Activated CD8-positive, alpha-beta memory T cell treated with anti-CD3 and anti-CD28 coated beads for 1 hour (primary cell): ENCODE measurements at regions not wholly inside any gene's neighbourhood (a gene's known extent, or its start where the extent isn't known, plus 50 kb on each side); places are given as distances from the start of the nearest gene placed in this dataset.
"Not testable (repeated sequence)": the region's sequence is repeated elsewhere in the genome, so short reads cannot be mapped to it uniquely, and the experiment has no call there.

ENCODE experiments used
- DNase-seq, 2 donors: peaks; one replicate each; pipeline ENCODE4 v3.0.0-alpha.2; 2020; ENCODE audit warnings: low read depth in 1 of 2; ENCODE audit errors: extremely low read depth in 1 of 2

DNA sequence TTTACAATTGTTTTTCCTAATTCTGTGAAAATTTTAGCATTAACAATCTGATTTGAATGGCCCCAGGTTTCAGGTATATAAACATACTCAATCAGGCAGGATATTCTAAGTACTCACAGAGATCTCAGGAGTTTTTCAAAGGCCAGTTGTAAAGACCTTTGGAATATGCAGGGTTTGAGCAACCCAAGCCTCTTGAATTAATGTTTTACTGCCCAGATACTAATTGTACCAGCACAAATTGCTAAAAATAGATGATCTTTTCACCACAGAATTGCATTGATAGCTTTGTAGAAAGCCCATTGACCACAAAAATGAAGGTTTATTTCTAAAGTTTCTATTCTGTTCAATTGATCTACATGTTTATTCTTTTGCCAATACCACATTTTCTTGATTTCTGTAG lies 186.5 kb downstream of the OSTF1 start:
- DNase-seq, result no peak

DNA sequence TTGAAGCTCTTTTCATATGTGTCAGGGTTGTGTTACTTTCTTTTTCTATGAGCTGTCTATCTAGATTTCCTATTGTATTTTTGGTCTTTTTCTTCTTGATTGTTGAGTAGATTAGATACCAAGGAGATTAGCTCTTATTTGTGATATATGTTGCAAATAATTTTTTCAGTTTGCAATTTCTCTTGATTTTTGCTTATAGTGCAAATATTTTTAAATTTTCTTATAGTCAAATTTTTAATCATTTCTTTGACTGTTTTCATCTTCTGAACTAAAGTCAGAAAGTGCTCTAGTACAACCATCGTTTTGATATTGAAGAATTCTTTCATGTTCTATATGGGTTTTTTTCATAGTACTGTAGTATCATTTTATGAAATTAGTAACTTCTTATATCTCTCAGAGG lies 193.7 kb downstream of the OSTF1 start:
- no peak for DNase-seq

DNA sequence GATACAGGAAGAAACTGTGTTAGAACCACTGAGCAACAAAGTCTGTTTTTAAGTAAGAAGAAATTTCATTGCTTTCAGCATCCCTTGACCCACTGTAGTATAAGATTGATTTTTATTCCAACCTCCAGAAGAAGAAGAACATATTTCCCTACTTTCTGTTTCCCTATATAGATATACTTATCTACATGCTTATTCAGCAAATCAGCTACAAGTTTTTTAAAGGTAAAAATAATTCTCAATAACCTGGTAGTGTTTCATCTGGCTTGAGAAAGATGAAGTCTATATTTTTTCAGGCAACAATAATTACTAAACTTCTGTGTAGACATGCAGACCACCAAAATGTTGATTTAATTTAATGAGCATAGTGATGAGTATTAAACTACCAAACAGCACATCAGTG lies 201.0 kb downstream of the OSTF1 start:
- DNase-seq, result no peak

DNA sequence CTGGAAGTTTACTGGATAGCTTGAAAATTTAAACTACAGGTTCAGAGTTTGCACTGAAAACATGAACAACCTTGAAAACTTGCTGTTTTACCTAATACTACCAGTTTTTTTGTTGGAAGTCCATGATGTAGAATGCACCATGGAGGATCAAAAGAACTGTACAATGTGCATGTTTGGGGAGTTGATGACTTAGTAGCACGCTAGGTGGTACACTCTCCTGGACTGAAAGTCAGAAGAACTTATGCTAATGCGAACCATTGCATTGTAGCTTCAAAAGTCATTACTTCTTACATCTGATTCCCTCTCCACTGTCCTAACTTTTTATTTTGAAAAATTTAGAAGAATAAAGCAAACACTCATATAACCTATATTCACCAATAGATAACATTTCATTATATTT lies 211.0 kb downstream of the OSTF1 start:
- no peak for DNase-seq

DNA sequence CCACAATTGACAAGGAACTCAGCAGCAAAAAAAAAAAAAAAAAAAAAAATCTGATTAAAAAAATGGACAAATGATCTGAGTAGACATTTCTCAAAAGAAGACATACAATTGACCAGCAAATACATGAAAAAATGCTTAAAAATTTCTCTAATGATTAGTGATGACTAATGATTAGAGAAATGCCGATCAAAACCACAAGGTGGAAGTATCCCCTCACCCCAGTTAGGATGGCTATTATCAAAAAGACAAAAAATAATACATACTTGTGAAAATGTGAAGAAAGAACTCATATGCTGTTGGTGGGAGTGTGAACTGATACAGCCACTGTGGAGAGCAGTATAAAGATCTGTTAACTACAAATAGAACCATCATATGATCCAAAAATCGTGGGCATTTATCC lies 245.3 kb downstream of the OSTF1 start:
- DNase-seq, result no peak

DNA sequence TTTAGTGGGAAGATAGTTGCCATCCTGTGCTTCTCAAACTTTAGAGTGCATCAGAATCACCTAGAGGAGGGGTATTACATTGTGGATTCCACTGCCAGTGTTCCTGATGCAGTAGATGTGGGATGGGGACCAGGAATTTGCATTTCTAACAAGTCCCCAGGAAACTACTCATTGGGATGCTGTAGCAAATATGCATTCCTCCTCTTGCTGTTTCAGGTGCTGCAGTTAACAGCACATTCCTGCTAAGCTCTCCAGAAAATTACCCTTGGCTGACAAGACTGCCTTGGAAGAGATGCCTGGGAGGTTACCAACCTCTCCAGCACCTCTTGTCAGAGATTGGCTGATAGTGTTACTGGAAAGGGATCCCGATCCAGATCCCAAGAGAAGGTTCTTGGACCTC lies 270.5 kb downstream of the OSTF1 start:
- no peak for DNase-seq

DNA sequence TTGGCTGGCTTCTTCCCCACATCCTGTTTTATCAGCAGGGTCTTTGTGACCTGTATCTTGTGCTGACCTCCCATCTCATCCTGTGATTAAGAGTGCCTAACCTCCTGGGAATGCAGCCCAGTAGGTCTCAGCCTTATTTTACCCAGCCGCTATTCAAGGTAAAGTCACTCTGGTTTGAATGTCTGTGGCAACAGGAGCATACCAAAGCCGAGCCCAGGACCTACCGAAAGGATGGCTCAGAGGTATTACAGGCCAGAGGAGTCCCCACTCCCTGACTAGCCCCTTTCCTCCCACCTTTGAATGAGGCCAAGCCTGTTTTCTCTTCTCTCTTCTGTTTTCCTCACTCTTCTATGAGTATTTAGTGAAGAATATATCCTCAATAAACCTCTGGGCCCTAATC lies 271.3 kb downstream of the OSTF1 start:
- no peak for DNase-seq

DNA sequence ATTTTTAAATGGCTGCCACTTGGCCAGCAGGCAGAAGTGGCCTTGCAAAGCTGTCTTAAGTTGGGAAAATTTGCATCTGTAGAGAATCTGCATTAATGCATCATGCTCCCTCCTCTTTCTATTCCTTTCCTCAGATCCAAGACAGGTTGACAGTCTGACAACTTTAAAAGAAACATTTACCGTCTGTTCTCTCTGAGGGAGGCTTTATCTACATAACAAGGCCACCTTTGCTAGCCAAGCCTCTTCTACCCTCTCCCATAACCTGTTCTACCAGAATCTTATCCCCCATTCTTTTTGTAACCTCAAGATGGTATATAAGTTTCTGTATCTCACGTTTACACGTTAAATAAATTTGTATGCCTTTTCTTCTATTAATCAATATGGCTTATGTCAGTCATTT lies 271.9 kb downstream of the OSTF1 start:
- no peak for DNase-seq

DNA sequence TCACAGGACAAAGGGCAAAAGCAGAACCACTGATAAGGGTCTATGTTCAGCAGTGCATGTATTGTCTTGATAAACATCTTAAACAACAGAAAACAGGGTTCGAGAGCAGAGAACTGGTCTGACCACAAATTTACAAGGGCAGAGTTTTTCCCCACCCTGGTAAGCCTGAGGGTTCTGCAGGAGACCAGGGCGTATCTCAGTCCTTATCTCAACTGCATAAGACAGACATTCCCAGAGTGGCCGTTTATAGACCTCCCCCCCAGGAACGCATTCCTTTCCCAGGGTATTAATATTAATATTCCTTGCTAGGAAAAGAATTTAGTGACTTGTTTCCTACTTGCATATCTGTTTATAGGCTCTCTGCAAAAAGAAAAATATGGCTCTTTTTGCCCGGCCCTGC lies 274.1 kb downstream of the OSTF1 start:
- DNase-seq, result not testable (repeated sequence)

DNA sequence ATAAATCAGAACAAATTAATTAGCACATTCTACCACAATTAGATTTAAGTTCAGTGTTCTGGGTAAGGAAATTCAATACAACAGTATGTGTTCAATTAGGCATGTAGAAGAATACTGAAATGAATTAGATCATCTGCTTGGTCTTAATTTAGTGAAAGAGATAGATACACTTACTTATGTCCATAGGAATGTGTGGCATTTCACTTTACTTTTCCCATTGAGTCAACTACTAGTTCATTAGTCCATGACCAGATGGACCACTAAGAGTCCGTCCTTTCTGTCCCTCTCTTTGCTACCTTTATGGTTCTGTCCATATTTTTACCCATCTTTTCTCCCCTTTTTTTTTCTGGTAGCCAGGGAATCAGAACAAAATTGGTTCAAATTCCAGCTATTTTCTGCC lies 276.9 kb downstream of the OSTF1 start:
- DNase-seq, result no peak

DNA sequence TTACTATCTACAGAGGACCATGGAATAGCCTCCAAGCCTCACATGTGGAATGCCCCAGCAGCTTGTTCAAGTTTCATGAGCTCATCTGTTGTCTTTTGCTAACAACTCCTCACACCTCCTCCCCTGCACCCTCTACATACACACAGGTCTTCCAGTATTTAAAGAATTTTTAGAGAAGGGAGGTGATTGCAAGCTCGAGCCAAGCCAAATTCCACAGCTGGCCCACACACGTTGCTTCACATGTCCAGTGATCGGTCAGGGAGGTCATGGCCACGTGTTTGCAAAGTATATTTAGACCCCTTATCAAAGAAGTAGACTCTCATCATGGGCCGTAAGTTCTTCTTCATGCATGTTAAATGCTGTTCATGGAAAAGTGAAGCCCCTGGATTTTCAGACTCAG lies 281.7 kb downstream of the OSTF1 start:
- DNase-seq, result no peak

DNA sequence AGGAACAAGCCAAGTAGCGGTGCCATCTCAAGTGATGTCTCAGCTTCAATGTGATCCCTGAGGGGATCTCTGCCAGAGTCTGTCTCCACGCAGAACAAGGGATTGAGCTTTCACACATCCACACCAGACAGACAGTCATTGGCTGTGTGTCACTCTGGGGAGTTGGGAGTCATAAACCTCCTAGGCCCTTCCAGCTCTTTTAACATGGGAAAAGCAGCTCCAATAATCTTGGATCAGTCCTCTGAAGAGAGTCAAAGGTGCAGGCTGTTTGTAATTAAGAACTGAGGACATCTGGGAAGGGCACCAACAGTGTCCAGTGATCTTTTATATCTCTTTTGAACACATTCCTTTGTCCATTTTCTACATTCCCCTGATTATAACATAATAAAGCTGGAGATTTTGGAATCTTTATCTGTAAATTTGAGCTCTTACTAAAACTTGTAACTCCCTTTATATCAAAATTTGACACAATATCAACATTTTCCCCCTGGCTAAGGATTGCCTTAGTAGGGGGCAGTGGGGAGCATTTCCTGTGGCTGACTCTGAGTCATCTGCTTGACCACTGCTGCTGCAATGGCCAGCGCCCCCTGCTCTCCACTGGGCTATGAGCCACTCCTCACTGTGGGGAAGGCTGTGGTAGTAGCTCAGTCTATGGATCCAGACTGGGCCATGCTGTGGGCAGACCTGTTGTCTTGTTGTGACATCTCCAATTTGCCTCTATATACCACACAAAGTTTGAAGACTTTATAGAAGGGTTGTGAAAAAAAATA lies 284.4 kb downstream of the OSTF1 start:
- no peak for DNase-seq

DNA sequence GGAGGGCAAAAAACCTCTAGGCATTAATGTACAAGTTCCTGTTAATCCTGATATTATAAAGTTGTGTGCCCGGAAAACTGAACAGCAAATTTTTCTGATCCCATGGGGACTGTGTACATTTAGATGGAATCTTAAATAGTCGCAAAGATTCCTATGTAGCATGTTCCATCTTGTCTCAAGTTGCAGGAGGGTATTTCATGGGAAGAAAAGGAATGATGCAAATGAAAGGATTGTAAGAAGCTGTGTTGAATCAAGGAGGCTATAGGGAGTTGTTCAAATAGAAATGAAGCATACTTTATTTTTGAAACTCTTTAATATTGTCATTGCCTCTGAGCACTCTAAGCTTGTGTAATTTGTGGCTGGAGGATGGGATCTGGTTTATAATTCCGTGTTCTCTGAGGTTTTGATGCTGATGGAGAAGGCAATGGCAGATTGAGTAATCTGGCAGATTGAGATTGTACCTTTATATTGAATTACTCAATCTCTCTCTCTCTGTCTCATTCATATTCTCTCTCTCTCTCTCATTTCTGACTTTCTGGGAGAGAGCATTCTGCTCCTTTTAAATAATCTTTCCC lies 288.5 kb downstream of the OSTF1 start:
- no peak for DNase-seq

DNA sequence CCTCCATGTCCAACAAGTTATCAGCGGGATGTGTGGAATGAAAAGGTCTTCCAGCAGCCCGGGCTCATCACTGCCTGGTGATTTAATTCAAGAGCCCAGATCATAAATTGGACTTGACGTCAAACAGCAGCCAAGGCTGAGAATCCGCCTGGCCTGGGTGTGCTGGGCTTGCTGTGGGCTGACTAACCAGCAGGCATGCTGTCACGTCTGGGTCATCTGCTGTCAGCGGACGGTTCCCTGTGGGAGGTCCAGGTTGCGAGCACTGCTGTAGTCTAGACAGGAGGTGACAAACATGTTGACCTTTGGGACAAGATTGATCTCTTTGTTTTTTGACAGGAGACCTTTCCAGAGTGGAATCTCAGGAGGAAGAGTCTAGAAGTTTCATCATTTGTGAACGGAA lies 289.7 kb downstream of the OSTF1 start:
- DNase-seq, result no peak

DNA sequence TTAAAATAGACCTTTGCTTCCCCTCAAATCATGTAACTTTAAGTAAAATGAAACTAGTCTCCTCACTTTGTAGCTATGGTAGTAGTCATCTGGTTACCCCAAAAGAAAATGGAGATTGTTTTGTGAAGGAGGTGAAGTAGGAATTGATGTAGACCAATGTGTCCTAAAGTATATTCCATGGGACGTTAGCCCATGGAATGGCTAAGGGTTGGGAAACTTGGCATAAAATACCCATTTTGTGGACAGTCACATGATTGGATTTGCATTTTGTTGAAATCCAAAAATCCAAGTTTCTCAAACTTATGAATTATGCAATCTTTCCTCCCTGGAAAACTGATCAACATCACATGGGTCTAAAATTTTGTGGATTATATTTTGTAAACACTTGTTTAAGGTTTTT lies 290.6 kb downstream of the OSTF1 start:
- no peak for DNase-seq

DNA sequence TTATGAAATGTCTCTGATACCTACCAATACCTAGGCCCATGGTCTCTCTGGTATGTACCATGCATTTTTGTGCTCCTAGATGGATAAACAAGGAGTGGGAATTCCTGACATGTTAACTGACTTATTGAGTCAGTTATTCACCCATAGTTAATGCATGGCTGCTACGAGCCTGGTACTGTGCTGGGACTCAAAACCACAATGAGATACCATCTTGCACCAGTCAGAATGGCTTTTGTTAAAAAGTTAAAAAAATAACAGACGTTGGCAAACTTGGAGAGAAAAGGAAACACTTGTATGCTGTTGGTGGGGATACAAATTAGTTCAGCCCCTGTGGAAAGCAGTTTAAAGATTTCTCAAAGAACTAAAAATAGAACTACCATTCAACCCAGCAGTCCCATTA lies 293.8 kb downstream of the OSTF1 start:
- no peak for DNase-seq

DNA sequence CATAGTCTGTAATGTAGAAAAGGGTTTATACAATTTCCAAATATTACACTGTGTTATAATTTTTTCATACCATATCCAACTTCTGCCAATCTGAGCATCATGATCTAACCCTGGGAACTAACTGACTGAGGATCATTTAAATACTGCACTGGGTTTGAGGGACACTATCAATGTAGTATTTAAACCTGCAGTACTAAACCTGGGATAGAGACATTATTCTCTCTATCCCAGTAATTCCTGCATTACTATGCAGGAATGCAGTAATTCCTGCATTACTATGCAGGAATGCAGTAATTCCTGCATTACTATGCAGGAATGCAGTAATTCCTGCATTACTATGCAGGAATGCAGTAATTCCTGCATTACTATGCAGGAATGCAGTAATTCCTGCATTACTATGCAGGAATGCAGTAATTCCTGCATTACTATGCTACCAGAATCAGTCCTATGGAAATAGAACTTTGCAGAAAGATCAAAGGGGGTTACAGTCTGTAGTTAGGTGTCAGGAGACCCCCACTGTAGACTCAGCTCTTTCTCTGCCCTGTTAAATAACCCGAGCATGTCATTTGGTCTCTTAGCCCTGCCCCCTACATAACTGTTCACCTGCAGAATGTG lies 295.2 kb downstream of the OSTF1 start:
- DNase-seq, result not testable (repeated sequence)

DNA sequence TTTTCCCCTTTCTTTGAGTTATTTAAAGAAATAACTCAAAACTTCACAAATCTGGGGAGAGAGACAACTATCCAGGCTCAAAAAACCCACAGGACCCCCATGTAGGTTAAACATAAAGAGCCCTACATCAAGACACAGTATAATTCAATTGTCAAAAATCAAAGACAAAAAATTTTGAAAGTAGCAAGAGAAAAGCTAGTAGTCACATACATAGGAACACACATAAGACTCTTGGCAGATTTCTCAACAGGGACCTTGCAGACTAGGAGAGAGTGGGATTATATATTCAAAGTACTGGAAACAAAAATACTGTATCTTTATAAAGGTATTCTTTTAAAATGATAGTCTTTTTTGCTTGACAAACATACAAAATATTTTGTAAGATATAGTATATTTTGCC lies 296.9 kb downstream of the OSTF1 start:
- no peak for DNase-seq

DNA sequence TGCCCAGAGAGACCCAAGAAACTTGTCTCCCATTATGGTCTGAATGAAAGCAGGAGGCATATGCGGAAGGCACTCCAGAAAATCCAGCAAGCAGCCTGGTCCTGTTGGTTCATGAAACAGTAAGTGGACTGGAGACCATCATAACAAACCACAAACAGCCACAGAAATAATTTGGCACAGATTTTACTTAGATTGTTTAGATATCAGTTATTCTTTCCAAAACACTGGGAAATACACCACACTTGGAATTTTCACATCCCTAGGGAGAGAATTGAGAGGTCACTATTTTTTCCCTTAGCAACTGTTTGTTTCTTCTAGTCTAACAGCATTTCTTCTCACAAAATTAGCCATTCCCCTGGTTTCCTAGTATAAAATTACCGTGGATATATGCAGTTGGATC lies 300.8 kb downstream of the OSTF1 start:
- DNase-seq, result no peak

DNA sequence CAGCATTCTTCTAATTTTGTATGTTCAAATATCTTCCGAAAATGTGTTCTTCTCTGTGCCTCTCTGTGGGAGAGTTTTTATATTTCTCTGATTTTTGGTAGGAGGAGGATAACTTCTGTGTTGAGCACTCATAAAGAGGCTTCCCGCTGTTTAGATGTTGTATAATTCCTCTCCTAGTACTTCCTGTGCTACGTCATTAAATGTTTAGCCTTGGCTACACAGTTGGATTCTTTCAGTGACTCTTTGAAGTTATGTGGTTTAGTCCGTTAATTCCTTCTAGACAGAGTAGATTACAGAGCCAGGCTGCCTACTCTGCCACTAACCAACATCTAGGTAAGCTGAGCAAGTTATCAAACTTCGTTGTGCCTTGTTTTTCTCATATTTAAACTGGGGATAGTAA lies 302.6 kb downstream of the OSTF1 start:
- no peak for DNase-seq

DNA sequence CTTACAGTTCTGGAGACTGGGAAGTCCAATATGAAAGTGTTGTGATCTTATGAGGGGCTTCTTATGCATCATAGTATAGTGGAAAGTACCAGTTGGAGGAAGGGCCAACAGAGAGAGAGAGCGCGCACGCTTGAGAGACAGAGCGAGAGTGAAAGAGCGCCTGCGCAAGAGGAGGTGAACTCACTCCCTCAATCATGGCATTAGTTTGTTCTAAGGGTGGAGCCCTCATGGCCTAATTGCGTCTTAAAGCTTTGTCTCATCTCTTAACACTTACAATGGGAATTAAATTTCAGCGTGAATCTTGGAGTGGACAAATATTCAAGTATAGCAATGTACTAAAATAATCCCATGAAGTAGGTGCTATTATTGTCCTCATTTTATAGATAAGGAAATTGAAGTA lies 303.2 kb downstream of the OSTF1 start:
- DNase-seq, result no peak

DNA sequence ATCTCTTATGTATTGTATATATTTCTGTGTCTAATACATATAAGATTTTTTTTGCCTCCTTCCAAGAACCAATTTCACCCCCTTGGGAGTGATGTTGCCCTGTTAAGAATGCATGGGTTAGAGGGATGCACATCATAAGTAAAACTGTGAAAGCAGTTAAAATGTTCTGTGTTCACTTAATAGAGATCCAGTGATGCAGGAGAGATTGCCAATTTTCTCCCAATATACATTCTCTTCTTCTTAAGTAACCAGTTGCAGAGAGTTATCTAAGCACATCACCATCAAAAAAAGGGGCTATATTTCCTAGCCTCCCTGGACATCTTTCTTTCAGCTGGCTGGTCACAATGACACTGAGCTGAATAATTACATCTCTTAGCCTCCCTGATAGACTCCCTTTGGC lies 307.0 kb downstream of the OSTF1 start:
- DNase-seq, result no peak

DNA sequence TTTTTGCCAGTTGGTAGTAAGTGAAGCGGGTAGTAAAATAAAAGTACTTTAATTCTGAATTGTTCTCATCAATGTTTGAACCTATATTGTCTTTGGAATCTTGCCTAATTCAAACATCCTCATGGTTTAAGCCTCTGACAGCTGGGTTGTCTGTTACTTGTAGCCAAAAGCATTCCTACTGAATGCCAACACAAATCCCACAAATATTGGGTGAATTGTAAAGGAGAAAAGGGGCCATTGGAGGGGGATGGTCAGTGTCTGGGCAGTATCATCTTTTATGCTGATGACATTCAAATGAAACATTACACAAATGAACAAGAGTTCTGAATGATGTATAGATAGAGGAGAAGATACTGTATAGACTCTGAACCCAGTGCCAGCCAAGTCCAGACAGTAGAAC lies 309.5 kb downstream of the OSTF1 start:
- DNase-seq, result no peak
